Mammary epithelial cell (primary cell): ENCODE measurements at regions not wholly inside any gene's neighbourhood (a gene's known extent, or its start where the extent isn't known, plus 50 kb on each side); places are given as distances from the start of the nearest gene placed in this dataset.

ENCODE experiments used
- CTCF ChIP-seq, 2 donors: IDR thresholded peaks in 1 of 2; conservative IDR thresholded peaks in 1 of 2; 2 replicates each; pipeline ENCODE4 v1.5.1; 2011 to 2012; ENCODE audit warnings: inconsistent platforms in 2 of 2, low read length in 2 of 2, mild to moderate bottlenecking in 2 of 2, control low read depth in 1 of 2, low read depth in 1 of 2; ENCODE audit not compliant: insufficient read depth in 1 of 2; ENCODE audit errors: extremely low read depth in 1 of 2
- EZH2 ChIP-seq: IDR thresholded peaks from 2 replicates; pipeline ENCODE4 v1.6.1; 2012; ENCODE audit warnings: low read length, inconsistent platforms, borderline replicate concordance

GRCh38 chr10:111804781-111805180 is 378.8 kb downstream of the GPAM start:
- TF ChIP-seq CTCF (conservative IDR thresholded peaks at IDR 0.05 in 1 of 2, IDR thresholded peaks at IDR 0.05 in 1 of 2; ENCODE audit: extremely low read depth in 1 of 2, insufficient read depth in 1 of 2, low read depth in 1 of 2, low read length in 2 of 2) (no peak), EZH2 (no peak)
